GM23338 (cell line): ENCODE measurements at regions not wholly inside any gene's neighbourhood (a gene's known extent, or its start where the extent isn't known, plus 50 kb on each side); places are given as distances from the start of the nearest gene placed in this dataset.

Experiments used
- ATAC-seq: fragments of 200-7000 bp; cut with Tn5 transposase; 3 replicates; pipeline ENCODE4 v1.9.1; 2020
- DNase-seq: peaks from one replicate; pipeline ENCODE4 v3.0.0-alpha.2; 2015; ENCODE audit warnings: low spot score
- H2AFZ ChIP-seq: fragments of 200-600 bp; sonication (generic); 2 replicates; pipeline ENCODE4 v1.8.0; 2016; ENCODE audit warnings: antibody characterized with exemption, mild to moderate bottlenecking, moderate library complexity
- H3F3A ChIP-seq: fragments of 200-600 bp; sonication (generic); replicated peaks from 2 replicates; pipeline ENCODE4 v1.8.0; 2017; ENCODE audit warnings: antibody characterized with exemption, mixed run types, low read depth
- H3K27ac ChIP-seq: fragments of 200-600 bp; sonication (generic); 2 replicates; pipeline ENCODE4 v1.6.1; 2016; ENCODE audit warnings: low read depth
- H3K27me3 ChIP-seq: fragments of 200-600 bp; sonication (generic); 2 replicates; pipeline ENCODE4 v1.8.0; 2016; ENCODE audit warnings: mild to moderate bottlenecking, mixed run types, moderate library complexity; ENCODE audit not compliant: insufficient read depth
- H3K36me3 ChIP-seq: fragments of 200-600 bp; sonication (generic); 2 replicates; pipeline ENCODE4 v1.8.0; 2016; ENCODE audit warnings: mild to moderate bottlenecking; ENCODE audit not compliant: insufficient read depth
- H3K4me1 ChIP-seq: fragments of 200-600 bp; sonication (generic); 2 replicates; pipeline ENCODE4 v1.8.0; 2016; ENCODE audit warnings: mild to moderate bottlenecking, moderate library complexity; ENCODE audit not compliant: insufficient read depth
- H3K4me2 ChIP-seq: fragments of 200-600 bp; sonication (generic); 2 replicates; pipeline ENCODE4 v1.7.1; 2017; ENCODE audit warnings: mixed run types
- H3K4me3 ChIP-seq: fragments of 200-600 bp; sonication (generic); 2 replicates; pipeline ENCODE4 v1.6.1; 2016; ENCODE audit warnings: mixed run types
- H3K79me2 ChIP-seq: fragments of 200-600 bp; sonication (generic); replicated peaks from 2 replicates; pipeline ENCODE4 v1.8.0; 2017; ENCODE audit warnings: mild to moderate bottlenecking; ENCODE audit not compliant: insufficient read depth
- H3K9me2 ChIP-seq: fragments of 200-600 bp; sonication (generic); 2 replicates; pipeline ENCODE4 v1.8.0; 2017; ENCODE audit not compliant: insufficient read depth
- H4K20me1 ChIP-seq: fragments of 200-600 bp; sonication (generic); replicated peaks from 2 replicates; pipeline ENCODE4 v1.8.0; 2017; ENCODE audit warnings: mild to moderate bottlenecking; ENCODE audit not compliant: insufficient read depth
- H3K27ac Mint-ChIP-seq: 2 replicates; pipeline ENCODE4 v1.8.0; 2020; ENCODE audit warnings: inconsistent platforms, mild to moderate bottlenecking, moderate library complexity, mixed read lengths
- H3K27me3 Mint-ChIP-seq: 3 replicates; pipeline ENCODE4 v1.8.0; 2022; ENCODE audit warnings: low read depth, mild to moderate bottlenecking, moderate library complexity, mixed read lengths, inconsistent platforms; ENCODE audit not compliant: insufficient read depth, poor library complexity
- H3K36me3 Mint-ChIP-seq: 3 replicates; pipeline ENCODE4 v1.8.0; 2021; ENCODE audit warnings: low read depth, mild to moderate bottlenecking, inconsistent platforms, moderate library complexity, mixed read lengths
- H3K4me1 Mint-ChIP-seq: 3 replicates; pipeline ENCODE4 v1.8.0; 2020; ENCODE audit warnings: mild to moderate bottlenecking, inconsistent platforms, mixed read lengths
- H3K4me3 Mint-ChIP-seq: 3 replicates; pipeline ENCODE4 v1.8.0; 2021; ENCODE audit warnings: moderate library complexity, mild to moderate bottlenecking, inconsistent platforms, mixed read lengths
- H3K9me3 Mint-ChIP-seq: 3 replicates; pipeline ENCODE4 v1.8.0; 2020; ENCODE audit warnings: moderate library complexity, mild to moderate bottlenecking, inconsistent platforms, mixed read lengths
- CREB1 ChIP-seq: fragments of 250-450 bp; sonication (Bioruptor Pico); IDR thresholded peaks from 2 replicates; pipeline ENCODE4 v1.5.0; 2020; ENCODE audit warnings: low read depth, mild to moderate bottlenecking, moderate library complexity
- EZH2 ChIP-seq: fragments of 200-600 bp; sonication (generic); IDR thresholded peaks from one replicate; pipeline ENCODE4 v1.8.0; 2017; ENCODE audit warnings: antibody characterized with exemption, mild to moderate bottlenecking, low read depth; ENCODE audit not compliant: unreplicated experiment
- EZH2phosphoT487 ChIP-seq: fragments of 200-600 bp; sonication (generic); IDR thresholded peaks from one replicate; pipeline ENCODE4 v1.8.1; 2018; ENCODE audit warnings: antibody characterized with exemption; ENCODE audit not compliant: unreplicated experiment
- JUNB ChIP-seq: IDR thresholded peaks from one replicate; pipeline ENCODE4 v1.6.1; 2016; ENCODE audit warnings: antibody characterized with exemption; ENCODE audit not compliant: unreplicated experiment
- NANOG ChIP-seq: IDR thresholded peaks from 2 replicates; pipeline ENCODE4 v1.6.1; 2016; ENCODE audit warnings: antibody characterized with exemption, borderline replicate concordance
- POLR2AphosphoS5 ChIP-seq: IDR thresholded peaks from 2 replicates; pipeline ENCODE4 v1.6.1; 2016; ENCODE audit warnings: antibody characterized with exemption, low read depth
- ZNF331 ChIP-seq: fragments of 250-450 bp; sonication (Bioruptor Pico); IDR thresholded peaks from 2 replicates; pipeline ENCODE4 v1.5.0; 2020; ENCODE audit warnings: low read depth, mild to moderate bottlenecking, moderate library complexity
- TF ChIP-seq, protein P1 (sequence below), 2 experiments: fragments of 200-600 bp in 1 of 2; sonication (generic) in 1 of 2; conservative IDR thresholded peaks; 2 replicates each; pipeline versions ENCODE4 v1.5.1 to v1.6.1; 2016 to 2017; ENCODE audit warnings: antibody characterized with exemption in 2 of 2, low read depth in 2 of 2, mild to moderate bottlenecking in 2 of 2, moderate library complexity in 1 of 2
- TF ChIP-seq, protein P2 (sequence below): IDR thresholded peaks from one replicate; pipeline ENCODE4 v1.6.1; 2018; ENCODE audit warnings: antibody characterized with exemption; ENCODE audit not compliant: unreplicated experiment

DNA sequence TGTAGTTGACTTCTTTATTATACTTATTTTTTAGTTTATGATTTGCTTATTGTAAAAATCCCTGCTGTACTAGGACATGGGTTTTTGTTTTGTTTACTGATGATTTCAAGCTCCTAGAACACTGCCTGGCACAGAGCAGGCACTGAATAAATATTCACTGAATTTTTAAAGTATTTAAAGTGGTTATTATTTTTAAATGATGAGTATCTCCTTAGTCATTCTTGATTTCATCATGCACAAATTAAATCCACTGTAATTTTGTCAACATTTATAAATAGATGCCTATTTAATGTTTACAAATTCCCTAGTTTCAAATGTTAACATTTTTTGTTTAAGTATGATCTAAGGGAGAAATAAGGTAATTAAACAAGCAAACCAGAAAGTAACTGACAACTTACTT, 367.9 kb upstream of the SLIT2 start (continued):
- TF ChIP-seq, protein P1, sequence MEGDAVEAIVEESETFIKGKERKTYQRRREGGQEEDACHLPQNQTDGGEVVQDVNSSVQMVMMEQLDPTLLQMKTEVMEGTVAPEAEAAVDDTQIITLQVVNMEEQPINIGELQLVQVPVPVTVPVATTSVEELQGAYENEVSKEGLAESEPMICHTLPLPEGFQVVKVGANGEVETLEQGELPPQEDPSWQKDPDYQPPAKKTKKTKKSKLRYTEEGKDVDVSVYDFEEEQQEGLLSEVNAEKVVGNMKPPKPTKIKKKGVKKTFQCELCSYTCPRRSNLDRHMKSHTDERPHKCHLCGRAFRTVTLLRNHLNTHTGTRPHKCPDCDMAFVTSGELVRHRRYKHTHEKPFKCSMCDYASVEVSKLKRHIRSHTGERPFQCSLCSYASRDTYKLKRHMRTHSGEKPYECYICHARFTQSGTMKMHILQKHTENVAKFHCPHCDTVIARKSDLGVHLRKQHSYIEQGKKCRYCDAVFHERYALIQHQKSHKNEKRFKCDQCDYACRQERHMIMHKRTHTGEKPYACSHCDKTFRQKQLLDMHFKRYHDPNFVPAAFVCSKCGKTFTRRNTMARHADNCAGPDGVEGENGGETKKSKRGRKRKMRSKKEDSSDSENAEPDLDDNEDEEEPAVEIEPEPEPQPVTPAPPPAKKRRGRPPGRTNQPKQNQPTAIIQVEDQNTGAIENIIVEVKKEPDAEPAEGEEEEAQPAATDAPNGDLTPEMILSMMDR (conservative IDR thresholded peaks at IDR 0.05; ENCODE audit: low read depth in 2 of 2), result no peak

- no peaks in the 10 kb centered on the region for H3K4me1 ChIP-seq
- TF ChIP-seq, protein P2, sequence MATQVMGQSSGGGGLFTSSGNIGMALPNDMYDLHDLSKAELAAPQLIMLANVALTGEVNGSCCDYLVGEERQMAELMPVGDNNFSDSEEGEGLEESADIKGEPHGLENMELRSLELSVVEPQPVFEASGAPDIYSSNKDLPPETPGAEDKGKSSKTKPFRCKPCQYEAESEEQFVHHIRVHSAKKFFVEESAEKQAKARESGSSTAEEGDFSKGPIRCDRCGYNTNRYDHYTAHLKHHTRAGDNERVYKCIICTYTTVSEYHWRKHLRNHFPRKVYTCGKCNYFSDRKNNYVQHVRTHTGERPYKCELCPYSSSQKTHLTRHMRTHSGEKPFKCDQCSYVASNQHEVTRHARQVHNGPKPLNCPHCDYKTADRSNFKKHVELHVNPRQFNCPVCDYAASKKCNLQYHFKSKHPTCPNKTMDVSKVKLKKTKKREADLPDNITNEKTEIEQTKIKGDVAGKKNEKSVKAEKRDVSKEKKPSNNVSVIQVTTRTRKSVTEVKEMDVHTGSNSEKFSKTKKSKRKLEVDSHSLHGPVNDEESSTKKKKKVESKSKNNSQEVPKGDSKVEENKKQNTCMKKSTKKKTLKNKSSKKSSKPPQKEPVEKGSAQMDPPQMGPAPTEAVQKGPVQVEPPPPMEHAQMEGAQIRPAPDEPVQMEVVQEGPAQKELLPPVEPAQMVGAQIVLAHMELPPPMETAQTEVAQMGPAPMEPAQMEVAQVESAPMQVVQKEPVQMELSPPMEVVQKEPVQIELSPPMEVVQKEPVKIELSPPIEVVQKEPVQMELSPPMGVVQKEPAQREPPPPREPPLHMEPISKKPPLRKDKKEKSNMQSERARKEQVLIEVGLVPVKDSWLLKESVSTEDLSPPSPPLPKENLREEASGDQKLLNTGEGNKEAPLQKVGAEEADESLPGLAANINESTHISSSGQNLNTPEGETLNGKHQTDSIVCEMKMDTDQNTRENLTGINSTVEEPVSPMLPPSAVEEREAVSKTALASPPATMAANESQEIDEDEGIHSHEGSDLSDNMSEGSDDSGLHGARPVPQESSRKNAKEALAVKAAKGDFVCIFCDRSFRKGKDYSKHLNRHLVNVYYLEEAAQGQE, result no peak
- no peak for TF ChIP-seq EZH2phosphoT487
- no peak for TF ChIP-seq CREB1 (CRISPR knock-in tag)
- no peak for TF ChIP-seq POLR2AphosphoS5
- no peak for TF ChIP-seq JUNB
- TF ChIP-seq, protein P1 (conservative IDR thresholded peaks at IDR 0.05; ENCODE audit: low read depth in 2 of 2), result no peak
- no peak for TF ChIP-seq NANOG
- TF ChIP-seq ZNF331 (CRISPR knock-in tag), result no peak
- no peak for TF ChIP-seq EZH2
- DNase-seq, result no peak
- H3K27ac ChIP-seq, result no peak overlapping the region
- H3K36me3 ChIP-seq, result no peaks in the 10 kb centered on the region
- no peak overlapping the region for H3K4me3 ChIP-seq
- no peaks in the 10 kb centered on the region for H3K9me2 ChIP-seq
- H3K4me1 Mint-ChIP-seq, result no peaks in the 10 kb centered on the region
- no peaks in the 10 kb centered on the region for H3K36me3 Mint-ChIP-seq
- H3K27ac Mint-ChIP-seq, result no peak overlapping the region
- H3K27me3 ChIP-seq, result no peaks in the 10 kb centered on the region
- no peaks in the 10 kb centered on the region for H3K79me2 ChIP-seq
- ATAC-seq, result no peak
- H3K9me3 Mint-ChIP-seq, result no peaks in the 10 kb centered on the region
- no peak overlapping the region for H3K4me2 ChIP-seq
- no peaks in the 10 kb centered on the region for H3F3A ChIP-seq
- H2AFZ ChIP-seq, result no peak overlapping the region
- no peaks in the 10 kb centered on the region for H4K20me1 ChIP-seq
- H3K4me3 Mint-ChIP-seq, result no peak overlapping the region
- H3K27me3 Mint-ChIP-seq, result no peaks in the 10 kb centered on the region
These were observed 371.5 kb upstream of the SLIT2 start for GRCh38 chr4:19880206-19880605.
